RWPE2 (cell line): ENCODE measurements at regions not wholly inside any gene's neighbourhood (a gene's known extent, or its start where the extent isn't known, plus 50 kb on each side); places are given as distances from the start of the nearest gene placed in this dataset.

Experiments used
- ATAC-seq: fragments of 200-7000 bp; cut with Tn5 transposase; 3 replicates; pipeline ENCODE4 v1.9.1; 2021; ENCODE audit warnings: low read depth
- DNase-seq: peaks from one replicate; pipeline ENCODE4 v3.0.0-alpha.2; 2020; ENCODE audit warnings: low spot score
- H3K27ac ChIP-seq: fragments of 450-650 bp; 2 replicates; pipeline ENCODE4 v1.5.1; 2017; ENCODE audit warnings: mild to moderate bottlenecking; ENCODE audit not compliant: poor library complexity, severe bottlenecking
- H3K27me3 ChIP-seq: fragments of 250-450 bp; sonication (Bioruptor Pico); 2 replicates; pipeline ENCODE4 v1.5.1; 2021; ENCODE audit warnings: mild to moderate bottlenecking, moderate library complexity; ENCODE audit not compliant: insufficient read depth, poor library complexity, severe bottlenecking
- H3K36me3 ChIP-seq: fragments of 250-450 bp; sonication (Bioruptor Pico); 2 replicates; pipeline ENCODE4 v1.5.1; 2020; ENCODE audit warnings: low read depth, mild to moderate bottlenecking, moderate library complexity
- H3K4me1 ChIP-seq: fragments of 250-450 bp; sonication (Bioruptor Pico); 2 replicates; pipeline ENCODE4 v1.5.1; 2021; ENCODE audit warnings: mild to moderate bottlenecking, moderate library complexity; ENCODE audit not compliant: insufficient read depth, poor library complexity, severe bottlenecking
- H3K4me3 ChIP-seq: fragments of 250-450 bp; sonication (Bioruptor Pico); 2 replicates; pipeline ENCODE4 v1.5.1; 2021; ENCODE audit warnings: mild to moderate bottlenecking, moderate library complexity; ENCODE audit not compliant: severe bottlenecking
- H3K9me3 ChIP-seq: fragments of 250-450 bp; sonication (Bioruptor Pico); 2 replicates; pipeline ENCODE4 v1.5.1; 2021; ENCODE audit warnings: mild to moderate bottlenecking, moderate library complexity; ENCODE audit not compliant: severe bottlenecking
- CTCF ChIP-seq: fragments of 450-650 bp; IDR thresholded peaks from one replicate; pipeline ENCODE4 v1.5.1; 2017; ENCODE audit warnings: mild to moderate bottlenecking, moderate library complexity; ENCODE audit not compliant: poor library complexity, severe bottlenecking

DNA sequence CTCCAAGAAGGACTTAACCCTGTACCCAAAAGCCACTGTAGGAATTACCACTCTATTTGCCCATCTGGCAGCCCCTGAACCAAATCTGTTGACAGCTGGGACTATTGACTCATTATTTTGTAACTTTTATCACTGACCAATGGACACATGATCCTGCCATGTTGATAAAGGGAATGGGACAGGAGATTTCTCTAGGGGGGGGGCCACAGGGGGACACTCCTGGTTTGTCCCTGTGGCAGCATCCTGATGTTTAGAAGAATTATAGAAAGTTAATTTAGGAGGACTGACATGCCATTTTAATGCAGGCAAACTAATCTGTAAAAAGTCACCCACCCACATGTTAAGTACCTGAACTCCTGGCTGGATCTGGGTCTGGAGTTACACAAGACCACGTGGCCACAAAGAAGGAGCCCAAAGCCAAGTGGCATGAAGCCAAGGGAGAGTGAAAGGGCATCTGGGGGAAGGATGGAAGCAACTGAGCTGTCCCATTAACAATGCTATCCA lies 558.1 kb downstream of the ETS1 start:
- DNase-seq = no peak
- no peak for ATAC-seq
- Histone ChIP-seq H3K9me3 (no peaks in the 10 kb centered on the region), H3K27me3 (no peaks in the 10 kb centered on the region), H3K4me1 (peaks cover 23% of the 10 kb centered on the region), H3K27ac (peak overlapping the region; percentile 7), H3K4me3 (no peak overlapping the region), H3K36me3 (no peaks in the 10 kb centered on the region)
- no peak for TF ChIP-seq CTCF

- Histone ChIP-seq H3K4me1 (peaks cover 32% of the 10 kb centered on the region), H3K36me3 (no peaks in the 10 kb centered on the region), H3K27ac (peak overlapping the region; percentile 95), H3K9me3 (no peaks in the 10 kb centered on the region), H3K4me3 (no peak overlapping the region), H3K27me3 (no peaks in the 10 kb centered on the region)
- peak; percentile 97 for ATAC-seq
- peak; percentile 89 for DNase-seq
- no peak for TF ChIP-seq CTCF
These were observed 560.8 kb downstream of the ETS1 start for GRCh38 chr11:128026596-128026995.

DNA sequence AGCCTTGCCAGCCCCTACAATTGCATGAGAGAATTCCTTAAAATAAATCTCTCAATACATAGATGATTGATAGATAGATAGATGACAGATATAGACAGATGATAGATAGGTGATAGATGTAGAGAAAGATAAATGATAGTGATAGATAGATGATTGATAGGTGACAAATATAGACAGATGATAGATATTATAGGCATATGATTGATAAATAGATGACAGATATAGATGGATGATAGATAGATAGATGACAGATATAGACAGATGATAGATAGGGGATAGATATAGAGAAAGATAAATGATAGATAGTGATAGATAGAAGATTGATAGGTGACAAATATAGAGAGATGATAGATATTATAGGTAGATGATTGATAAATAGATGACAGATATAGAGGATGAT lies 564.6 kb downstream of the ETS1 start:
- DNase-seq (no peak), ATAC-seq (no peak)
- Histone ChIP-seq H3K27ac (peak overlapping the region; percentile 50), H3K4me3 (no peak overlapping the region), H3K9me3 (no peaks in the 10 kb centered on the region), H3K27me3 (no peaks in the 10 kb centered on the region), H3K36me3 (no peaks in the 10 kb centered on the region), H3K4me1 (peaks cover 26% of the 10 kb centered on the region)
- TF ChIP-seq CTCF = no peak

DNA sequence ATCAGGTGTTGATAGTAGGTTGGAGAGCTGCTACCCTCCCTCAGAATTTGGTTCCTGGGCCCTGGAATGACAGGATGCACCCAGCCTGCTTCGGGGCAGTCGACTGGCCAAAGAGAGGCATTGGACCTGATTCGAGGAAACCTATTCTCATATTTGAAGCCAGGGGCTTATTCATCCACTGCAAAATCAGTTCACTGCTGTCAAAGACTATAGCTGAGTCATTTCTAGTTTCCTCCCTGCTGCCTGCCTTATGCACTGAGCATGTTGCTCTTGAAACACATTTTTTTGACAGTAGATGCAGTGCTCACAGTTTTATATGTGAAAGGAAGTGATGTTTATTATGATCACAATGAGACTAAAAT lies 565.4 kb downstream of the ETS1 start:
- peaks cover 19% of the 10 kb centered on the region for H3K4me1 ChIP-seq
- DNase-seq (no peak), ATAC-seq (peak; percentile 42; the same call in 1 of the 3 replicates)
- no peaks in the 10 kb centered on the region for H3K27me3 ChIP-seq
- H3K27ac ChIP-seq = peak overlapping the region; percentile 50
- no peaks in the 10 kb centered on the region for H3K9me3 ChIP-seq
- no peaks in the 10 kb centered on the region for H3K36me3 ChIP-seq
- TF ChIP-seq CTCF = peak; percentile 31
- no peak overlapping the region for H3K4me3 ChIP-seq

DNA sequence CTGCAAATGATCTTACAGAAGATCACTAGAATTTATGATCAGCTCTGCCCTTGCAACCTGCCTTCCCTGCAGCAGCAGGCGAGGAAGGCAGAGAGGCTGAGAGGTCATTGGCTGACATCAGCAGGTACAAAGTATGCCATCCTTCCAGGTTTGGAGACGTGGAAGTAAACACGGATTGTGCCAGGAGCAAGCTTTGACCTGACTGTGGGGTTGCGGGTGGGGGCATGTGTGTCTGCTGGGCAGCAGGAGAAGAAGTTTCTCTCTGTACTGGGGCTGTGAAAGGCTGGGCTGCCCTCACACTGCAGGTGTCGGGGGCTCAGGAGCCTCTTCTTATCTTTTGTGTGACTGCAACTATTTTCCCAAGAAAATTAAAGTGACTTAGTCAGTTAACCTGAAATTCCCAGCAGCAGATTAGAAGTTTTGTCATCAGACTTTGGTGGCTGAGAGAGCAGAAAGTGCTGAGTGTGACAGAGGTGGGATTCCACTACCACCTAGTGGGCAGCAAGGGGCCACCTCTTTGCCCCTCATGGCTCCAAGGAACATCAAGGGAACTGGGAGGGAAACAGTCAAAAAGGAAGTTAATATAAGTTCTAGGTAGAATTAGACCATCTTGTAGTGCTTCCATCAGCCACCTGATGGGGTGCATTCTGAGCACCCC lies 565.9 kb downstream of the ETS1 start:
- H3K9me3 ChIP-seq = no peaks in the 10 kb centered on the region
- 0 out of 3 replicates have a peak, but pooled peaks have one; percentile 17 for ATAC-seq
- H3K4me1 ChIP-seq = peaks cover 16% of the 10 kb centered on the region
- no peaks in the 10 kb centered on the region for H3K36me3 ChIP-seq
- no peaks in the 10 kb centered on the region for H3K27me3 ChIP-seq
- peak overlapping the region; percentile 50 for H3K27ac ChIP-seq
- DNase-seq = no peak
- peak; percentile 47 for TF ChIP-seq CTCF
- H3K4me3 ChIP-seq = no peak overlapping the region
